GM23338 (cell line): ENCODE measurements at regions not wholly inside any gene's neighbourhood (a gene's known extent, or its start where the extent isn't known, plus 50 kb on each side); places are given as distances from the start of the nearest gene placed in this dataset.

Source experiments
- ATAC-seq: fragments of 200-7000 bp; cut with Tn5 transposase; 3 replicates; pipeline ENCODE4 v1.9.1; 2020
- DNase-seq: peaks from one replicate; pipeline ENCODE4 v3.0.0-alpha.2; 2015; ENCODE audit warnings: low spot score
- H2AFZ ChIP-seq: fragments of 200-600 bp; sonication (generic); 2 replicates; pipeline ENCODE4 v1.8.0; 2016; ENCODE audit warnings: antibody characterized with exemption, mild to moderate bottlenecking, moderate library complexity
- H3F3A ChIP-seq: fragments of 200-600 bp; sonication (generic); replicated peaks from 2 replicates; pipeline ENCODE4 v1.8.0; 2017; ENCODE audit warnings: antibody characterized with exemption, mixed run types, low read depth
- H3K27ac ChIP-seq: fragments of 200-600 bp; sonication (generic); 2 replicates; pipeline ENCODE4 v1.6.1; 2016; ENCODE audit warnings: low read depth
- H3K27me3 ChIP-seq: fragments of 200-600 bp; sonication (generic); 2 replicates; pipeline ENCODE4 v1.8.0; 2016; ENCODE audit warnings: mild to moderate bottlenecking, mixed run types, moderate library complexity; ENCODE audit not compliant: insufficient read depth
- H3K36me3 ChIP-seq: fragments of 200-600 bp; sonication (generic); 2 replicates; pipeline ENCODE4 v1.8.0; 2016; ENCODE audit warnings: mild to moderate bottlenecking; ENCODE audit not compliant: insufficient read depth
- H3K4me1 ChIP-seq: fragments of 200-600 bp; sonication (generic); 2 replicates; pipeline ENCODE4 v1.8.0; 2016; ENCODE audit warnings: mild to moderate bottlenecking, moderate library complexity; ENCODE audit not compliant: insufficient read depth
- H3K4me2 ChIP-seq: fragments of 200-600 bp; sonication (generic); 2 replicates; pipeline ENCODE4 v1.7.1; 2017; ENCODE audit warnings: mixed run types
- H3K4me3 ChIP-seq: fragments of 200-600 bp; sonication (generic); 2 replicates; pipeline ENCODE4 v1.6.1; 2016; ENCODE audit warnings: mixed run types
- H3K79me2 ChIP-seq: fragments of 200-600 bp; sonication (generic); replicated peaks from 2 replicates; pipeline ENCODE4 v1.8.0; 2017; ENCODE audit warnings: mild to moderate bottlenecking; ENCODE audit not compliant: insufficient read depth
- H3K9me2 ChIP-seq: fragments of 200-600 bp; sonication (generic); 2 replicates; pipeline ENCODE4 v1.8.0; 2017; ENCODE audit not compliant: insufficient read depth
- H4K20me1 ChIP-seq: fragments of 200-600 bp; sonication (generic); replicated peaks from 2 replicates; pipeline ENCODE4 v1.8.0; 2017; ENCODE audit warnings: mild to moderate bottlenecking; ENCODE audit not compliant: insufficient read depth
- H3K27ac Mint-ChIP-seq: 2 replicates; pipeline ENCODE4 v1.8.0; 2020; ENCODE audit warnings: inconsistent platforms, mild to moderate bottlenecking, moderate library complexity, mixed read lengths
- H3K27me3 Mint-ChIP-seq: 3 replicates; pipeline ENCODE4 v1.8.0; 2022; ENCODE audit warnings: low read depth, mild to moderate bottlenecking, moderate library complexity, mixed read lengths, inconsistent platforms; ENCODE audit not compliant: insufficient read depth, poor library complexity
- H3K36me3 Mint-ChIP-seq: 3 replicates; pipeline ENCODE4 v1.8.0; 2021; ENCODE audit warnings: low read depth, mild to moderate bottlenecking, inconsistent platforms, moderate library complexity, mixed read lengths
- H3K4me1 Mint-ChIP-seq: 3 replicates; pipeline ENCODE4 v1.8.0; 2020; ENCODE audit warnings: mild to moderate bottlenecking, inconsistent platforms, mixed read lengths
- H3K4me3 Mint-ChIP-seq: 3 replicates; pipeline ENCODE4 v1.8.0; 2021; ENCODE audit warnings: moderate library complexity, mild to moderate bottlenecking, inconsistent platforms, mixed read lengths
- H3K9me3 Mint-ChIP-seq: 3 replicates; pipeline ENCODE4 v1.8.0; 2020; ENCODE audit warnings: moderate library complexity, mild to moderate bottlenecking, inconsistent platforms, mixed read lengths
- CREB1 ChIP-seq: fragments of 250-450 bp; sonication (Bioruptor Pico); IDR thresholded peaks from 2 replicates; pipeline ENCODE4 v1.5.0; 2020; ENCODE audit warnings: low read depth, mild to moderate bottlenecking, moderate library complexity
- CTCF ChIP-seq, 2 experiments: fragments of 200-600 bp in 1 of 2; sonication (generic) in 1 of 2; conservative IDR thresholded peaks; 2 replicates each; pipeline versions ENCODE4 v1.5.1 to v1.6.1; 2016 to 2017; ENCODE audit warnings: antibody characterized with exemption in 2 of 2, low read depth in 2 of 2, mild to moderate bottlenecking in 2 of 2, moderate library complexity in 1 of 2
- ETS1 ChIP-seq: IDR thresholded peaks from 2 replicates; pipeline ENCODE4 v1.6.1; 2016; ENCODE audit warnings: antibody characterized with exemption
- EZH2 ChIP-seq: fragments of 200-600 bp; sonication (generic); IDR thresholded peaks from one replicate; pipeline ENCODE4 v1.8.0; 2017; ENCODE audit warnings: antibody characterized with exemption, mild to moderate bottlenecking, low read depth; ENCODE audit not compliant: unreplicated experiment
- EZH2phosphoT487 ChIP-seq: fragments of 200-600 bp; sonication (generic); IDR thresholded peaks from one replicate; pipeline ENCODE4 v1.8.1; 2018; ENCODE audit warnings: antibody characterized with exemption; ENCODE audit not compliant: unreplicated experiment
- JUNB ChIP-seq: IDR thresholded peaks from one replicate; pipeline ENCODE4 v1.6.1; 2016; ENCODE audit warnings: antibody characterized with exemption; ENCODE audit not compliant: unreplicated experiment
- NANOG ChIP-seq: IDR thresholded peaks from 2 replicates; pipeline ENCODE4 v1.6.1; 2016; ENCODE audit warnings: antibody characterized with exemption, borderline replicate concordance
- POLR2AphosphoS5 ChIP-seq: IDR thresholded peaks from 2 replicates; pipeline ENCODE4 v1.6.1; 2016; ENCODE audit warnings: antibody characterized with exemption, low read depth
- REST ChIP-seq: IDR thresholded peaks from one replicate; pipeline ENCODE4 v1.6.1; 2018; ENCODE audit warnings: antibody characterized with exemption; ENCODE audit not compliant: unreplicated experiment
- STAT1 ChIP-seq: IDR thresholded peaks from one replicate; pipeline ENCODE4 v1.6.1; 2016; ENCODE audit warnings: antibody characterized with exemption; ENCODE audit not compliant: unreplicated experiment
- ZNF114 ChIP-seq: fragments of 250-450 bp; sonication (Bioruptor Pico); IDR thresholded peaks from 2 replicates; pipeline ENCODE4 v1.5.0; 2020; ENCODE audit warnings: mild to moderate bottlenecking, moderate library complexity
- ZNF331 ChIP-seq: fragments of 250-450 bp; sonication (Bioruptor Pico); IDR thresholded peaks from 2 replicates; pipeline ENCODE4 v1.5.0; 2020; ENCODE audit warnings: low read depth, mild to moderate bottlenecking, moderate library complexity
- ZNF462 ChIP-seq: fragments of 250-450 bp; sonication (Bioruptor Pico); IDR thresholded peaks from 2 replicates; pipeline ENCODE4 v1.5.0; 2020; ENCODE audit warnings: mild to moderate bottlenecking, moderate library complexity

GRCh38 chr9:8101607-8102006, 302.0 kb upstream of the DMAC1 start:
- peaks cover under 1% of the 10 kb centered on the region; the same call in 1 of the 2 replicates for H3K9me2 ChIP-seq
- no peaks in the 10 kb centered on the region for H3K27me3 ChIP-seq
- DNase-seq (no peak), ATAC-seq (no peak)
- no peak overlapping the region for H2AFZ ChIP-seq
- no peaks in the 10 kb centered on the region for H3K36me3 Mint-ChIP-seq
- no peak overlapping the region for H3K27ac ChIP-seq
- TF ChIP-seq CREB1 (CRISPR knock-in tag) (no peak), NANOG (no peak), ZNF114 (CRISPR knock-in tag) (no peak), EZH2phosphoT487 (no peak), JUNB (no peak), ZNF462 (CRISPR knock-in tag) (no peak), CTCF (conservative IDR thresholded peaks at IDR 0.05; ENCODE audit: low read depth in 2 of 2) (no peak), ETS1 (no peak), REST (no peak), EZH2 (no peak), POLR2AphosphoS5 (no peak), ZNF331 (CRISPR knock-in tag) (no peak), STAT1 (no peak)
- no peaks in the 10 kb centered on the region for H3K4me1 ChIP-seq
- H3K27ac Mint-ChIP-seq: no peak overlapping the region
- H4K20me1 ChIP-seq: no peaks in the 10 kb centered on the region
- no peaks in the 10 kb centered on the region for H3K4me1 Mint-ChIP-seq
- H3K27me3 Mint-ChIP-seq: no peaks in the 10 kb centered on the region
- H3K79me2 ChIP-seq: no peaks in the 10 kb centered on the region
- H3F3A ChIP-seq: no peaks in the 10 kb centered on the region
- no peak overlapping the region for H3K4me3 ChIP-seq
- H3K36me3 ChIP-seq: no peaks in the 10 kb centered on the region
- no peak overlapping the region for H3K4me3 Mint-ChIP-seq
- no peak overlapping the region for H3K4me2 ChIP-seq
- no peaks in the 10 kb centered on the region; the same call in 1 of the 3 replicates for H3K9me3 Mint-ChIP-seq
